Skin epidermis (tissue), 12 donors: ENCODE measurements at regions not wholly inside any gene's neighbourhood (a gene's known extent, or its start where the extent isn't known, plus 50 kb on each side); places are given as distances from the start of the nearest gene placed in this dataset.
"Not testable (repeated sequence)": the region's sequence is repeated elsewhere in the genome, so short reads cannot be mapped to it uniquely, and the experiment has no call there.

ENCODE experiments used
- H3K27ac ChIP-seq, 21 experiments: fragments of 200-600 bp; sonication (generic) in 11 of 21; one replicate each; pipeline ENCODE4 v1.5.0; 2020; ENCODE audit warnings: mild to moderate bottlenecking in 3 of 21, inconsistent platforms in 2 of 21, moderate library complexity in 2 of 21
- H3K4me3 ChIP-seq, 7 experiments: fragments of 200-600 bp; sonication (generic) in 2 of 7; one replicate each; pipeline ENCODE4 v1.5.0; 2020; ENCODE audit warnings: inconsistent platforms in 2 of 7, mild to moderate bottlenecking in 2 of 7, moderate library complexity in 1 of 7

- no peak overlapping the region for H3K4me3 ChIP-seq
- H3K27ac ChIP-seq, result no peak overlapping the region
These were observed 1809.6 kb downstream of the BRINP3 start for GRCh38 chr1:188668083-188668482.

GRCh38 chr1:188669728-188670382 is 1807.8 kb downstream of the BRINP3 start:
- Histone ChIP-seq H3K27ac (no peak overlapping the region), H3K4me3 (no peak overlapping the region)

GRCh38 chr1:188670837-188671236 is 1806.8 kb downstream of the BRINP3 start:
- Histone ChIP-seq H3K4me3 (no peak overlapping the region), H3K27ac (no peak overlapping the region)

- H3K4me3 ChIP-seq, result no peak overlapping the region
- no peak overlapping the region for H3K27ac ChIP-seq
These were observed 1805.5 kb downstream of the BRINP3 start for GRCh38 chr1:188672153-188672552.

- Histone ChIP-seq H3K27ac (no peak overlapping the region), H3K4me3 (no peak overlapping the region)
These were observed 1788.1 kb downstream of the BRINP3 start for GRCh38 chr1:188689542-188689941.

- H3K27ac ChIP-seq, result no peak overlapping the region
- H3K4me3 ChIP-seq, result no peak overlapping the region
These were observed 1777.5 kb downstream of the BRINP3 start for GRCh38 chr1:188700116-188700515.

GRCh38 chr1:188706742-188707141 is 1770.9 kb downstream of the BRINP3 start:
- Histone ChIP-seq H3K27ac (no peak overlapping the region), H3K4me3 (no peak overlapping the region)

- no peak overlapping the region for H3K27ac ChIP-seq
- no peak overlapping the region for H3K4me3 ChIP-seq
These were observed 1768.7 kb downstream of the BRINP3 start for GRCh38 chr1:188708795-188709535.

GRCh38 chr1:188715566-188715965 is 1762.1 kb downstream of the BRINP3 start:
- Histone ChIP-seq H3K4me3 (no peak overlapping the region), H3K27ac (no peak overlapping the region)

GRCh38 chr1:188719735-188720134 is 1757.9 kb downstream of the BRINP3 start:
- Histone ChIP-seq H3K27ac (no peak overlapping the region), H3K4me3 (no peak overlapping the region)

- Histone ChIP-seq H3K27ac (no peak overlapping the region), H3K4me3 (no peak overlapping the region)
These were observed 1754.2 kb downstream of the BRINP3 start for GRCh38 chr1:188723332-188724020.

GRCh38 chr1:188729039-188729438 is 1748.6 kb downstream of the BRINP3 start:
- H3K4me3 ChIP-seq, result no peak overlapping the region
- no peak overlapping the region for H3K27ac ChIP-seq

GRCh38 chr1:188735567-188735966 is 1742.1 kb downstream of the BRINP3 start:
- Histone ChIP-seq H3K4me3 (no peak overlapping the region), H3K27ac (no peak overlapping the region)

GRCh38 chr1:188749275-188749674 is 1728.4 kb downstream of the BRINP3 start:
- not testable (repeated sequence) for H3K4me3 ChIP-seq, H3K27ac ChIP-seq

- not testable (repeated sequence) for H3K27ac ChIP-seq, H3K4me3 ChIP-seq
These were observed 1725.6 kb downstream of the BRINP3 start for GRCh38 chr1:188752027-188752426.

GRCh38 chr1:188757747-188758146 is 1719.9 kb downstream of the BRINP3 start:
- H3K4me3 ChIP-seq, H3K27ac ChIP-seq: not testable (repeated sequence)

- Histone ChIP-seq H3K27ac (no peak overlapping the region), H3K4me3 (no peak overlapping the region)
These were observed 1716.4 kb downstream of the BRINP3 start for GRCh38 chr1:188761226-188761625.

- Histone ChIP-seq H3K4me3 (no peak overlapping the region), H3K27ac (no peak overlapping the region)
These were observed 1715.4 kb downstream of the BRINP3 start for GRCh38 chr1:188762166-188762743.

GRCh38 chr1:188763541-188763940 is 1714.1 kb downstream of the BRINP3 start:
- Histone ChIP-seq H3K4me3 (no peak overlapping the region), H3K27ac (no peak overlapping the region)

- Histone ChIP-seq H3K4me3 (no peak overlapping the region), H3K27ac (no peak overlapping the region)
These were observed 1708.5 kb downstream of the BRINP3 start for GRCh38 chr1:188769181-188769580.

GRCh38 chr1:188769936-188770335 is 1707.7 kb downstream of the BRINP3 start:
- Histone ChIP-seq H3K4me3 (no peak overlapping the region), H3K27ac (no peak overlapping the region)
